Hepatocyte (in vitro differentiated cells): ENCODE measurements at regions not wholly inside any gene's neighbourhood (a gene's known extent, or its start where the extent isn't known, plus 50 kb on each side); places are given as distances from the start of the nearest gene placed in this dataset.
A peak's percentile ranks its signal among the peaks of the same experiment; 100 is the strongest.
"Not testable (repeated sequence)": the region's sequence is repeated elsewhere in the genome, so short reads cannot be mapped to it uniquely, and the experiment has no call there.

Experiments used
- DNase-seq: peaks from one replicate; pipeline ENCODE4 v3.0.0-alpha.2; 2016; ENCODE audit warnings: low spot score
- H2AFZ ChIP-seq: fragments of 200-600 bp; sonication (generic); 2 replicates; pipeline ENCODE4 v1.6.0; 2016; ENCODE audit warnings: antibody characterized with exemption, mild to moderate bottlenecking
- H3K27ac ChIP-seq: fragments of 200-600 bp; sonication (generic); 2 replicates; pipeline ENCODE4 v1.5.1; 2016; ENCODE audit warnings: mild to moderate bottlenecking
- H3K27me3 ChIP-seq: fragments of 200-600 bp; sonication (generic); 2 replicates; pipeline ENCODE4 v1.6.1; 2016
- H3K36me3 ChIP-seq: fragments of 200-600 bp; sonication (generic); replicated peaks from 2 replicates; pipeline ENCODE4 v1.5.1; 2016; ENCODE audit warnings: low read depth; ENCODE audit not compliant: insufficient read depth
- H3K4me1 ChIP-seq: fragments of 200-600 bp; sonication (generic); 2 replicates; pipeline ENCODE4 v1.5.1; 2016; ENCODE audit warnings: mild to moderate bottlenecking, moderate library complexity; ENCODE audit not compliant: insufficient read depth
- H3K4me2 ChIP-seq: fragments of 200-600 bp; sonication (generic); 2 replicates; pipeline ENCODE4 v1.6.0; 2016
- H3K4me3 ChIP-seq: fragments of 200-600 bp; sonication (generic); 2 replicates; pipeline ENCODE4 v1.5.1; 2016; ENCODE audit warnings: mild to moderate bottlenecking
- H3K79me2 ChIP-seq: fragments of 200-600 bp; sonication (generic); 2 replicates; pipeline ENCODE4 v1.6.0; 2017; ENCODE audit warnings: mild to moderate bottlenecking
- H3K9me2 ChIP-seq: fragments of 200-600 bp; sonication (generic); replicated peaks from 2 replicates; pipeline ENCODE4 v1.6.0; 2017; ENCODE audit warnings: mild to moderate bottlenecking; ENCODE audit not compliant: insufficient read depth
- H3K9me3 ChIP-seq: fragments of 200-600 bp; sonication (generic); 2 replicates; pipeline ENCODE4 v1.5.1; 2016; ENCODE audit warnings: low read depth, mild to moderate bottlenecking
- H4K20me1 ChIP-seq: fragments of 200-600 bp; sonication (generic); 2 replicates; pipeline ENCODE4 v1.6.0; 2016; ENCODE audit warnings: mild to moderate bottlenecking; ENCODE audit not compliant: insufficient read depth, poor library complexity, severe bottlenecking
- EZH2 ChIP-seq: fragments of 200-600 bp; sonication (generic); IDR thresholded peaks from 2 replicates; pipeline ENCODE4 v1.6.1; 2016; ENCODE audit warnings: antibody characterized with exemption, mild to moderate bottlenecking, borderline replicate concordance
- EZH2phosphoT487 ChIP-seq: fragments of 200-600 bp; sonication (generic); IDR thresholded peaks from one replicate; pipeline ENCODE4 v1.6.1; 2018; ENCODE audit warnings: antibody characterized with exemption, mild to moderate bottlenecking, low read depth, moderate library complexity; ENCODE audit not compliant: unreplicated experiment, severe bottlenecking
- WGBS: methylation state at CpG from one replicate; pipeline ENCODE4 v1.1.6; 2016; ENCODE audit warnings: low lambda C conversion rate; ENCODE audit errors: missing lambda C conversion rate; 5-methylcytosine and 5-hydroxymethylcytosine counted together
- TF ChIP-seq, protein P1 (sequence below): fragments of 200-600 bp; sonication (generic); IDR thresholded peaks from 2 replicates; pipeline ENCODE4 v1.5.1; 2016; ENCODE audit warnings: antibody characterized with exemption, mild to moderate bottlenecking; ENCODE audit not compliant: poor library complexity

- Histone ChIP-seq H3K36me3 (no peaks in the 10 kb centered on the region), H3K4me2 (no peak overlapping the region), H3K4me3 (no peak overlapping the region), H3K9me3 (no peaks in the 10 kb centered on the region), H3K27me3 (no peaks in the 10 kb centered on the region), H3K27ac (no peak overlapping the region), H3K4me1 (no peaks in the 10 kb centered on the region), H3K9me2 (no peaks in the 10 kb centered on the region), H3K79me2 (no peaks in the 10 kb centered on the region), H4K20me1 (no peaks in the 10 kb centered on the region), H2AFZ (no peak overlapping the region)
- no peak for DNase-seq
- 85% methylated on average over 1 of the region's 1 CpG for WGBS
- TF ChIP-seq EZH2, result no peak
- no peak for TF ChIP-seq EZH2phosphoT487
- TF ChIP-seq, protein P1, sequence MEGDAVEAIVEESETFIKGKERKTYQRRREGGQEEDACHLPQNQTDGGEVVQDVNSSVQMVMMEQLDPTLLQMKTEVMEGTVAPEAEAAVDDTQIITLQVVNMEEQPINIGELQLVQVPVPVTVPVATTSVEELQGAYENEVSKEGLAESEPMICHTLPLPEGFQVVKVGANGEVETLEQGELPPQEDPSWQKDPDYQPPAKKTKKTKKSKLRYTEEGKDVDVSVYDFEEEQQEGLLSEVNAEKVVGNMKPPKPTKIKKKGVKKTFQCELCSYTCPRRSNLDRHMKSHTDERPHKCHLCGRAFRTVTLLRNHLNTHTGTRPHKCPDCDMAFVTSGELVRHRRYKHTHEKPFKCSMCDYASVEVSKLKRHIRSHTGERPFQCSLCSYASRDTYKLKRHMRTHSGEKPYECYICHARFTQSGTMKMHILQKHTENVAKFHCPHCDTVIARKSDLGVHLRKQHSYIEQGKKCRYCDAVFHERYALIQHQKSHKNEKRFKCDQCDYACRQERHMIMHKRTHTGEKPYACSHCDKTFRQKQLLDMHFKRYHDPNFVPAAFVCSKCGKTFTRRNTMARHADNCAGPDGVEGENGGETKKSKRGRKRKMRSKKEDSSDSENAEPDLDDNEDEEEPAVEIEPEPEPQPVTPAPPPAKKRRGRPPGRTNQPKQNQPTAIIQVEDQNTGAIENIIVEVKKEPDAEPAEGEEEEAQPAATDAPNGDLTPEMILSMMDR, result no peak
These were observed 227.9 kb upstream of the CHD1 start for GRCh38 chr5:99156688-99157087.

DNA sequence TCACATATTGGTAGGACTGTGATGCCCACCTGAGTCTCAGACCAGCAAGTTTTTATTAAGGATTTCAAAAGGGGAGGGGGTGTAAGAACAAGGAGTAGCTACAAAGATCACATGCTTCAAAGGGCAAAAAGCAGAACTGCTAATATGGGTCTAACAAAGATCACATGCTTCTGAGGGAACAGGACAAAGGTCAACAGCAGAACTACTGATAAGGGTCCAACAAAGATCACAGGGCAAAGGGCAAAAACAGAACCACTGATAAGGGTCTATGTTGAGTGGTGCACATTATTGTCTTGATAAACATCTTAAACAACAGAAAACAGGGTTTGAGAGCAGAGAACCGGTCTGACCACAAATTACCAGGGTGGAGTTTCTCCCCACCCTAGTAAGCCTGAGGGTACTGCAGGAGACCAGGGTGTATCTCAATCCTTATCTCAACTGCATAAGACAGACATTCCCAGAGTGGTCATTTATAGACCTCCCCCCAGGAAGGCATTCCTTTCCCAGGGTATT lies 214.5 kb upstream of the CHD1 start:
- DNase-seq, H3K27ac ChIP-seq, H3K27me3 ChIP-seq, H3K4me2 ChIP-seq, H2AFZ ChIP-seq, H3K79me2 ChIP-seq, H3K4me1 ChIP-seq, H4K20me1 ChIP-seq, H3K36me3 ChIP-seq, H3K4me3 ChIP-seq, H3K9me3 ChIP-seq, H3K9me2 ChIP-seq: not testable (repeated sequence)
- 25% methylated on average over 1 of the region's 1 CpG for WGBS

DNA sequence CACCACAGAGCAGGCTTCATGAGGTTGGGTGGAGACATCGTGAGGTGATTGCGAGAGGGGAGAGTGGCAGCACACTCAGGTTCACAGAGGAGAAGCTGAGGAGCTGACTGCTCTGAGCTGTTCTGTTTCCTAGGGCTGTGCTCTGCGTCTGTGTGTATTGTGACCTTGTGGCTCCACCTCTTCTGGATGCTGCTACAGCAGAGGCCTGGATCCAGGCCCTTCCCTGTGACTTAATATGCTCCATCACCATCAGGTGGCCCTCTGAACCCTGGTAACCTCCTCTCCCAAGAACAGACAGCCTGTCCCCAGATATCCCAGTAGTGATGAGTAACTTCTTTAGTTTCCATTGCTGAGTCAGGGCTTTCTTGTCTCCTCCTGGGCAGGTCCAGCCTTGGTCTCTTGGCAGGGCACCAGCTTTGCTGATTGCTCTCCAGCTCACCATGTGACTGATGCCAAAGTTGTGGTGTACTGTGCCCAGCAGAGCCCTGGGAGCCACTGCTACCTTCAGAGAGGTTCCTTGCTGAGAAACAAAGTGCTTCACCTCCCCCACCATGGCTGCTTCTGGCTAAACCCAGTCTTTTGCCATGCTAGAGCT lies 212.8 kb upstream of the CHD1 start:
- Histone ChIP-seq H3K4me1 (no peaks in the 10 kb centered on the region), H3K4me3 (no peak overlapping the region), H4K20me1 (no peaks in the 10 kb centered on the region), H2AFZ (no peak overlapping the region), H3K27ac (no peak overlapping the region), H3K9me2 (no peaks in the 10 kb centered on the region), H3K4me2 (no peak overlapping the region), H3K27me3 (no peaks in the 10 kb centered on the region), H3K36me3 (no peaks in the 10 kb centered on the region), H3K79me2 (no peaks in the 10 kb centered on the region), H3K9me3 (no peaks in the 10 kb centered on the region)
- 70% methylated on average over 3 of the region's 3 CpGs for WGBS
- peak; percentile 13 for DNase-seq
- TF ChIP-seq, protein P1, result no peak
- TF ChIP-seq EZH2 (no peak), EZH2phosphoT487 (no peak)

DNA sequence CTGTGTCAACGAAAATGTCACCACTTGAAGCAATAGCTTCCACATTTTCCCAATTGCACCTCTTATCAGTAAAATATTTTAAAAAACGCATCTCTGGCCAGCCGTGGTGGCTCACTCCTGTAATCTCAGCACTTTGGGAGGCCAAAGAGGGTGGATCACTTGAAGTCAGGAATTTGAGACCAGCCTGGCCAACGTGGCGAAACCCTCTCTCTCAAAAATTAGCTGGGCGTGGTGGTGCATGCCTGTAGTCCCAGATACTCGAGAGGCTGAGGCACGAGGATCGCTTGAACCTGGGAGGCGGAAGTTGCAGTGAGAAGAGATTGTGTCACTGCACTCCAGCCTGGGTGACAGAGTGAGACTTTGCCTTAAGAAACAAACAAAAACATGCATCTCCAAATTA lies 210.1 kb upstream of the CHD1 start:
- DNase-seq, result no peak
- no peak overlapping the region for H3K4me2 ChIP-seq
- H3K9me3 ChIP-seq, result no peaks in the 10 kb centered on the region
- no peaks in the 10 kb centered on the region for H4K20me1 ChIP-seq
- H3K9me2 ChIP-seq, result no peaks in the 10 kb centered on the region
- no peak overlapping the region for H2AFZ ChIP-seq
- TF ChIP-seq EZH2 (no peak), EZH2phosphoT487 (no peak)
- TF ChIP-seq, protein P1, result no peak
- no peaks in the 10 kb centered on the region for H3K36me3 ChIP-seq
- no peak overlapping the region for H3K4me3 ChIP-seq
- no peaks in the 10 kb centered on the region for H3K27me3 ChIP-seq
- no peak overlapping the region for H3K27ac ChIP-seq
- no peaks in the 10 kb centered on the region for H3K4me1 ChIP-seq
- WGBS, result 87% methylated on average over 10 of the region's 10 CpGs
- H3K79me2 ChIP-seq, result no peaks in the 10 kb centered on the region
